HFFc6 (cell line): ENCODE measurements at regions not wholly inside any gene's neighbourhood (a gene's known extent, or its start where the extent isn't known, plus 50 kb on each side); places are given as distances from the start of the nearest gene placed in this dataset.

Experiments used
- DNase-seq: peaks from one replicate; pipeline ENCODE4 v3.0.0-alpha.2; 2018
- H3K27ac Mint-ChIP-seq: 2 replicates; pipeline ENCODE4 v1.8.0; 2020; ENCODE audit warnings: mild to moderate bottlenecking, mixed read lengths
- H3K27me3 Mint-ChIP-seq: 2 replicates; pipeline ENCODE4 v1.8.0; 2021; ENCODE audit warnings: mild to moderate bottlenecking, moderate library complexity, mixed read lengths; ENCODE audit not compliant: insufficient read depth
- H3K36me3 Mint-ChIP-seq: 2 replicates; pipeline ENCODE4 v1.8.0; 2021; ENCODE audit warnings: low read depth, mixed read lengths
- H3K4me1 Mint-ChIP-seq: 2 replicates; pipeline ENCODE4 v1.8.0; 2020; ENCODE audit warnings: low read depth, mixed read lengths
- H3K4me3 Mint-ChIP-seq: 2 replicates; pipeline ENCODE4 v1.8.0; 2020; ENCODE audit warnings: mild to moderate bottlenecking, moderate library complexity, mixed read lengths
- H3K9me3 Mint-ChIP-seq: 2 replicates; pipeline ENCODE4 v1.8.0; 2020; ENCODE audit warnings: mild to moderate bottlenecking, mixed read lengths
- CTCF ChIP-seq: fragments of 200-600 bp; sonication (generic); IDR thresholded peaks from 2 replicates; pipeline ENCODE4 v1.5.0; 2021; ENCODE audit warnings: antibody characterized with exemption, mild to moderate bottlenecking

- no peak for TF ChIP-seq CTCF
- Mint-ChIP-seq H3K4me3 (no peak overlapping the region), H3K36me3 (no peaks in the 10 kb centered on the region), H3K27me3 (peaks cover 30% of the 10 kb centered on the region), H3K9me3 (no peaks in the 10 kb centered on the region; the same call in 1 of the 2 replicates), H3K4me1 (peaks cover 6% of the 10 kb centered on the region), H3K27ac (no peak overlapping the region)
- no peak for DNase-seq
These were observed 137.1 kb upstream of the ERCC6L2 start for GRCh38 chr9:95738438-95738837.

GRCh38 chr9:95736891-95737522 is 138.5 kb upstream of the ERCC6L2 start:
- Mint-ChIP-seq H3K27me3 (peaks cover 26% of the 10 kb centered on the region), H3K4me3 (no peak overlapping the region), H3K27ac (no peak overlapping the region), H3K4me1 (peaks cover 3% of the 10 kb centered on the region), H3K9me3 (no peaks in the 10 kb centered on the region; the same call in 1 of the 2 replicates), H3K36me3 (no peaks in the 10 kb centered on the region)
- no peak for TF ChIP-seq CTCF
- DNase-seq: no peak

GRCh38 chr9:95736370-95736769 is 139.1 kb upstream of the ERCC6L2 start:
- no peaks in the 10 kb centered on the region for H3K36me3 Mint-ChIP-seq
- peaks cover 21% of the 10 kb centered on the region for H3K27me3 Mint-ChIP-seq
- H3K4me3 Mint-ChIP-seq: no peak overlapping the region
- no peak for DNase-seq
- no peaks in the 10 kb centered on the region; the same call in 1 of the 2 replicates for H3K9me3 Mint-ChIP-seq
- peak; percentile 69 for TF ChIP-seq CTCF
- no peak overlapping the region for H3K27ac Mint-ChIP-seq
- H3K4me1 Mint-ChIP-seq: no peaks in the 10 kb centered on the region; the same call in 1 of the 2 replicates

- Mint-ChIP-seq H3K27ac (no peak overlapping the region), H3K27me3 (peaks cover 18% of the 10 kb centered on the region), H3K4me3 (no peak overlapping the region), H3K36me3 (no peaks in the 10 kb centered on the region), H3K4me1 (no peaks in the 10 kb centered on the region; the same call in 1 of the 2 replicates), H3K9me3 (no peaks in the 10 kb centered on the region; the same call in 1 of the 2 replicates)
- DNase-seq: no peak
- TF ChIP-seq CTCF: no peak
These were observed 139.8 kb upstream of the ERCC6L2 start for GRCh38 chr9:95735701-95736100.

- no peaks in the 10 kb centered on the region for H3K4me1 Mint-ChIP-seq
- H3K36me3 Mint-ChIP-seq: no peaks in the 10 kb centered on the region
- no peak for DNase-seq
- H3K27ac Mint-ChIP-seq: no peak overlapping the region
- no peak overlapping the region for H3K4me3 Mint-ChIP-seq
- TF ChIP-seq CTCF: no peak
- H3K27me3 Mint-ChIP-seq: peaks cover 18% of the 10 kb centered on the region
- H3K9me3 Mint-ChIP-seq: no peaks in the 10 kb centered on the region; the same call in 1 of the 2 replicates
These were observed 141.5 kb upstream of the ERCC6L2 start for GRCh38 chr9:95733741-95734666.
